GM12801 (cell line): ENCODE measurements at regions not wholly inside any gene's neighbourhood (a gene's known extent, or its start where the extent isn't known, plus 50 kb on each side); places are given as distances from the start of the nearest gene placed in this dataset.

Source experiments
- CTCF ChIP-seq: IDR thresholded peaks from one replicate; pipeline ENCODE4 v1.5.1; 2011; ENCODE audit warnings: control low read depth; ENCODE audit not compliant: insufficient read length; ENCODE audit errors: extremely low read depth

- no peak for TF ChIP-seq CTCF
Measured at GRCh38 chr5:162995568-162995967, 441.8 kb upstream of the CCNG1 start.

GRCh38 chr5:162996053-162996452 is 441.3 kb upstream of the CCNG1 start:
- TF ChIP-seq CTCF: no peak

GRCh38 chr5:163005949-163006348 is 431.4 kb upstream of the CCNG1 start:
- TF ChIP-seq CTCF: no peak

- TF ChIP-seq CTCF: no peak
Measured at GRCh38 chr5:163022582-163023128, 414.7 kb upstream of the CCNG1 start.

GRCh38 chr5:163023846-163024245 is 413.5 kb upstream of the CCNG1 start:
- TF ChIP-seq CTCF: no peak

- no peak for TF ChIP-seq CTCF
Measured at GRCh38 chr5:163024936-163025335, 412.5 kb upstream of the CCNG1 start.

- TF ChIP-seq CTCF: no peak
Measured at GRCh38 chr5:163033656-163034055, 403.7 kb upstream of the CCNG1 start.

GRCh38 chr5:163041254-163041653 is 396.1 kb upstream of the CCNG1 start:
- no peak for TF ChIP-seq CTCF
